ENCODE measurements at regions not wholly inside any gene's neighbourhood (a gene's known extent, or its start where the extent isn't known, plus 50 kb on each side); places are given as distances from the start of the nearest gene placed in this dataset.

DNA sequence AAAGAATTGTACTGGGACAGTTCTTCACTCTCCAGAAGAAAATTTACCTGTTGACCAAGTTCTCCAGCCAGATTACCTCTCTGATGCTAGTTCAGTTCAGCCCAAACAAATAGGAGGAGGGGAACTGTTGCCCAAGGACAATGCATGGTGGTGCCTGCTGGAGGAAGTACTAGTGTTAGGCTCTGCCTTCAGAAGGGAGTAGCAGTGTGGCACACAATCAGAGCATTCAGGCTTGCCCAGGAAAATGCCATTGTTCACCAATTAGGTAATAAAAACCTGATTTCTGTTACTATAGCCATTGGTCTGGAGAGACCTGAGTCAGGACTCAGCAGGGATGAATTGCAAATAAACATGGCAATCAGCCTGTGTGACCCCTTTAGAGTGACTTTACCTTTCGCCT is 720.8 kb upstream of the ZNF608 start:
- no peak for DNase-seq (ENCODE audit: low spot score in 2 of 2)
- Histone ChIP-seq H3K36me3 (no peaks in the 10 kb centered on the region), H3K9me3 (no peaks in the 10 kb centered on the region), H3K27ac (no peak overlapping the region), H3K27me3 (no peaks in the 10 kb centered on the region), H3K4me1 (no peaks in the 10 kb centered on the region), H3K4me3 (no peak overlapping the region)
- WGBS, 2 donors, result 94 to 98% methylated on average over 1 of the region's 1 CpG
- TF ChIP-seq, protein P1, sequence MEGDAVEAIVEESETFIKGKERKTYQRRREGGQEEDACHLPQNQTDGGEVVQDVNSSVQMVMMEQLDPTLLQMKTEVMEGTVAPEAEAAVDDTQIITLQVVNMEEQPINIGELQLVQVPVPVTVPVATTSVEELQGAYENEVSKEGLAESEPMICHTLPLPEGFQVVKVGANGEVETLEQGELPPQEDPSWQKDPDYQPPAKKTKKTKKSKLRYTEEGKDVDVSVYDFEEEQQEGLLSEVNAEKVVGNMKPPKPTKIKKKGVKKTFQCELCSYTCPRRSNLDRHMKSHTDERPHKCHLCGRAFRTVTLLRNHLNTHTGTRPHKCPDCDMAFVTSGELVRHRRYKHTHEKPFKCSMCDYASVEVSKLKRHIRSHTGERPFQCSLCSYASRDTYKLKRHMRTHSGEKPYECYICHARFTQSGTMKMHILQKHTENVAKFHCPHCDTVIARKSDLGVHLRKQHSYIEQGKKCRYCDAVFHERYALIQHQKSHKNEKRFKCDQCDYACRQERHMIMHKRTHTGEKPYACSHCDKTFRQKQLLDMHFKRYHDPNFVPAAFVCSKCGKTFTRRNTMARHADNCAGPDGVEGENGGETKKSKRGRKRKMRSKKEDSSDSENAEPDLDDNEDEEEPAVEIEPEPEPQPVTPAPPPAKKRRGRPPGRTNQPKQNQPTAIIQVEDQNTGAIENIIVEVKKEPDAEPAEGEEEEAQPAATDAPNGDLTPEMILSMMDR (IDR thresholded peaks at IDR 0.05), result no peak
- no peak for TF ChIP-seq POLR2A (IDR thresholded peaks at IDR 0.05)
- no peak for TF ChIP-seq EP300 (IDR thresholded peaks at IDR 0.05)

GRCh38 chr5:125470280-125470902 is 724.0 kb upstream of the ZNF608 start:
- no peaks in the 10 kb centered on the region for H3K4me1 ChIP-seq
- WGBS, 2 donors, result 73% methylated on average over 2 of the region's 2 CpGs
- TF ChIP-seq, protein P1 (IDR thresholded peaks at IDR 0.05), result no peak
- TF ChIP-seq EP300 (IDR thresholded peaks at IDR 0.05) (no peak), POLR2A (IDR thresholded peaks at IDR 0.05) (no peak)
- H3K36me3 ChIP-seq, result no peaks in the 10 kb centered on the region
- H3K27ac ChIP-seq, result no peak overlapping the region
- no peak for DNase-seq (ENCODE audit: low spot score in 2 of 2)
- H3K4me3 ChIP-seq, result no peak overlapping the region
- H3K9me3 ChIP-seq, result no peaks in the 10 kb centered on the region
- H3K27me3 ChIP-seq, result no peaks in the 10 kb centered on the region

- TF ChIP-seq POLR2A (IDR thresholded peaks at IDR 0.05) (no peak), EP300 (IDR thresholded peaks at IDR 0.05) (no peak)
- TF ChIP-seq, protein P1 (IDR thresholded peaks at IDR 0.05), result no peak
- 86 to 92% methylated on average over 3 of the region's 3 CpGs for WGBS, 2 donors
- DNase-seq (ENCODE audit: low spot score in 2 of 2), result no peak
Observed at GRCh38 chr5:125476901-125477585, 730.6 kb upstream of the ZNF608 start.

GRCh38 chr5:125477586-125477975 is 731.1 kb upstream of the ZNF608 start:
- Histone ChIP-seq H3K9me3 (no peaks in the 10 kb centered on the region), H3K4me1 (no peaks in the 10 kb centered on the region), H3K4me3 (no peak overlapping the region), H3K36me3 (no peaks in the 10 kb centered on the region), H3K27me3 (no peaks in the 10 kb centered on the region), H3K27ac (no peak overlapping the region)
- TF ChIP-seq EP300 (IDR thresholded peaks at IDR 0.05), result no peak
- TF ChIP-seq POLR2A (IDR thresholded peaks at IDR 0.05), result no peak
- TF ChIP-seq, protein P1 (IDR thresholded peaks at IDR 0.05), result no peak
- no peak for DNase-seq (ENCODE audit: low spot score in 2 of 2)
- 80 to 90% methylated on average over 1 of the region's 1 CpG for WGBS, 2 donors

More at GRCh38 chr5:125476901-125477585, 730.6 kb upstream of the ZNF608 start:
- Histone ChIP-seq H3K9me3 (no peaks in the 10 kb centered on the region), H3K36me3 (no peaks in the 10 kb centered on the region), H3K27me3 (no peaks in the 10 kb centered on the region), H3K4me3 (no peak overlapping the region), H3K4me1 (no peaks in the 10 kb centered on the region), H3K27ac (no peak overlapping the region)

DNA sequence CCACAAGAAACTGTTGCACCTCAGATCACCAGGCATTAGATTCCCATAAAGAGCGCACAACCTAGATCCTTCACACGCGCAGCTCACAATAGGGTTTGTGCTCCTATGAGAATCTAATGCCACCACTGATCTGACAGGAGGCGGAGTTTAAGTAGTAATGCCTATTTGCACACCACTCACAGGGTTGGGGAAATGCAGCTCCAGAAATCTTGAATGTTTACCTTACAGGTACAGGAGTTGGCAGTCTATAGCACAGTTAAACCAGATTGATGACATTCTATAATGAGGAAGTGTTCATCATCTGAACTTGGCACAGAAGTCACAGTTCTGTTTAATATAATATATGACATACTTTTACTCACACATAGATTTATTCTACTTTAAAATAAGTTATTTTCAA is 732.2 kb upstream of the ZNF608 start:
- Histone ChIP-seq H3K36me3 (no peaks in the 10 kb centered on the region), H3K9me3 (no peaks in the 10 kb centered on the region), H3K4me1 (no peaks in the 10 kb centered on the region), H3K4me3 (no peak overlapping the region), H3K27ac (no peak overlapping the region), H3K27me3 (no peaks in the 10 kb centered on the region)
- WGBS, 2 donors, result 93 to 95% methylated on average over 4 of the region's 4 CpGs
- DNase-seq (ENCODE audit: low spot score in 2 of 2), result no peak
- TF ChIP-seq EP300 (IDR thresholded peaks at IDR 0.05) (no peak), POLR2A (IDR thresholded peaks at IDR 0.05) (no peak)
- TF ChIP-seq, protein P1 (IDR thresholded peaks at IDR 0.05), result no peak

Measured in tibial nerve (tissue), 4 donors.